HG02763 (cell line): ENCODE measurements at regions not wholly inside any gene's neighbourhood (a gene's known extent, or its start where the extent isn't known, plus 50 kb on each side); places are given as distances from the start of the nearest gene placed in this dataset.
A peak's percentile ranks its signal among the peaks of the same experiment; 100 is the strongest.

Source experiments
- ATAC-seq: cut with Tn5 transposase; IDR thresholded peaks from one replicate; pipeline ENCODE4 v1.9.1; 2021; ENCODE audit warnings: mild to moderate bottlenecking, moderate library complexity; ENCODE audit not compliant: unreplicated experiment

- ATAC-seq = no peak
Observed at GRCh38 chr21:19908390-19908789, 1089.8 kb upstream of the NCAM2 start.

- ATAC-seq = no peak
Observed at GRCh38 chr21:19914028-19914427, 1084.2 kb upstream of the NCAM2 start.

- ATAC-seq = no peak
Observed at GRCh38 chr21:19921211-19921610, 1077.0 kb upstream of the NCAM2 start.

GRCh38 chr21:19922122-19922521 is 1076.1 kb upstream of the NCAM2 start:
- ATAC-seq = no peak

- ATAC-seq = no peak
Observed at GRCh38 chr21:19935467-19935866, 1062.7 kb upstream of the NCAM2 start.

- no peak for ATAC-seq
Observed at GRCh38 chr21:19937619-19938018, 1060.6 kb upstream of the NCAM2 start.

- ATAC-seq = no peak
Observed at GRCh38 chr21:19941626-19942025, 1056.6 kb upstream of the NCAM2 start.

DNA sequence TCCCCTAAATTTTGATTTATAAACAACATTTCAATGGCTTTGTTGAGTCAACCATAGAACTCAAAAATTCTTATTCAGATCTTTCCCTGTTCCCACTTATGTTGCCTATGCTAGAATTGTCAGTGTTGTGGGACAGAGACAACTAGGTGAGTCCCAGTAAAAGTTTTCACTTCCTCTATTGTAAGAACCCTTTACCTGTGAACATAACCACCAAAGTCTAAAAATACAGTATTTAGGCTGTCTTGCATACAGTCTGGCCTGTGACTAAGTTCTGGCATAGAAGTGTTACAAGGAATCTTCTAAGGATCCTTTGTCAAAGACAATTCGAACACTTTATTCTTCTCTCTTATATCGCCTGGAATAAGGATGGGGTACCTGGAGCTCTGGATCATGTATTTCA is 1047.9 kb upstream of the NCAM2 start:
- ATAC-seq = no peak

- ATAC-seq = no peak
Observed at GRCh38 chr21:19969156-19969555, 1029.1 kb upstream of the NCAM2 start.

- ATAC-seq = no peak
Observed at GRCh38 chr21:19981938-19982337, 1016.3 kb upstream of the NCAM2 start.

DNA sequence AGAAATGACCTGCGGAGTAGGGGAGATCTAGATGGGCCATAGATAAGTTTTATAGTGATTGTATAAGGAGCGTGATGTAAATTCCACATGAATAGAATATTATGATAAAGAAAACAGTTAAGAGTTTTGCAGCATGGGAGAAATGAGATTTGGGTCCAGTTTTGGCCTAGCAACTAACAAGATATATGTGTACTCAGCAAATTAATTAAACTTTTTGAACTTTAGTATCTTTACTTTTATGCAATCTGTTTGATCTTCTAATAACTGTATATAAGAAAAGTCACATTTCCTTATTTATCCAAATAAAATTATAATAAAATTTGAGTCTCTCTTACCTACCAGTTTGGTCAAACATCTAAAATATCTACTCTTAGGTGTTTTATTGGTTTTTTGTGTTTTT is 1011.8 kb upstream of the NCAM2 start:
- ATAC-seq = no peak

- ATAC-seq = no peak
Observed at GRCh38 chr21:19987671-19988070, 1010.5 kb upstream of the NCAM2 start.

GRCh38 chr21:19992540-19992939 is 1005.7 kb upstream of the NCAM2 start:
- no peak for ATAC-seq

GRCh38 chr21:19993268-19993667 is 1004.9 kb upstream of the NCAM2 start:
- no peak for ATAC-seq

DNA sequence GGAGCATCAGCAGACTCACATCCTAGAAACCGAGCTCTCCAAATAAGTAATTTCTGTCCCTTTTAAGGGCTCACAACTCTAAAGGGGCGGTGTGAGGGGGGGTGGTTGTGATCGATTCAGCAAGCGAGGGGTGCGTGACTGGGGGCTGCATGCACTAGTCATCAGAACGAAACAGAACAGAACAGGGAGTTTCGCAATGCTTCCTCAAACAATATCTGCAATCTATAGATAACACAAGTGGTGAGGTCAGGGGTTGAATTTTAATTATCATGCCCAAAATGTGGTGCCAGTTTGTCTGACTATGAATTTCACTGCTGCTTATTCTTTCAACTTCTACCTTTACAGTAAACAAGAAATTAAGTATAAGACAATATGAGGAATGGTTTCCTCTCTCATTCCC is 1003.0 kb upstream of the NCAM2 start:
- no peak for ATAC-seq

- ATAC-seq = no peak
Observed at GRCh38 chr21:19998453-19998852, 999.8 kb upstream of the NCAM2 start.

- peak; percentile 56 for ATAC-seq
Observed at GRCh38 chr21:19999369-20000272, 998.6 kb upstream of the NCAM2 start.

- no peak for ATAC-seq
Observed at GRCh38 chr21:20004367-20004766, 993.8 kb upstream of the NCAM2 start.

DNA sequence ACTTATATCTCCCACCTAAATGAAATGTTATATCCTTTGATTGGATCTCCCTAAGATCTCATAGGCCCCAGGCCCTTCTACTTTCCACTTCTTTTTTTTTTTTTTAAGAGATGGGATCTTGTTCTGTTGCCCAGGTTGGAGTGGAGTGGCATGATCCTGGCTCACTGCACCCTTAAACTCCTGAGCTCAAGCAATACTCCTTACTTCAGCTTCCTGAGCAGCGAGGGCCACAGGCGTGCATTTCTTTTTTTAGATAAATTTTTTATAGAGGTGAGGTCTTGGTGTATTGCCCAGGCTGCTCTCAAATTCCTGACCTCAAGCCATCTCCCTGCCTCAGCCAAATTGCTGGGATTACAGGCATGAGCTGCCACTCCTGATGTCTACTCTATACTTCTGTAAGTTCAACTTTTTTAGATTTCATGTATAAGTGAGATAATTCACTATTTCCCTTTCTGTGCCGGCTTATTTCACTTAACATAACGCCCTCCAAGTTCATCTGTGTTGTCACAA is 987.5 kb upstream of the NCAM2 start:
- no peak for ATAC-seq

GRCh38 chr21:20013851-20014250 is 984.4 kb upstream of the NCAM2 start:
- ATAC-seq = no peak

GRCh38 chr21:20016435-20017005 is 981.7 kb upstream of the NCAM2 start:
- ATAC-seq = no peak

DNA sequence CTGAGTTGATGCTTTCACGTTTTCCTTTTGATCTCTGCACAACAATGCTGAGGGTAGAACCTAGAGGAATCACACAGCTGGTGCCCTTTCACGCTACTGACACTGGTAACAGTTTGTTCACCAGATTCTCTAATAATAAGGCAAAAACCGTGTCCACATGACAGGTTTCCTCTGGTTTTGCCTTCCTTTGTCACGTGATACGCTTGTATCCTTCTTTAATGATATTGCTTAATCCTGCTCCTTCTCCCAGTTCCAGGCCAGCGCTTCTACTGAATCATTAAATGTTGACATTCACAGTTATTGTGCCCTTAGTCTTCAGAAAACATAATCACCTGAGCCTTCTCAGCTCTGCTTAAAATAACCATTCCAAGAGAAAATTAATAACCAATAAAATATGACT is 978.2 kb upstream of the NCAM2 start:
- no peak for ATAC-seq
